Stimulated activated CD8-positive, alpha-beta memory T cell treated with anti-CD3 and anti-CD28 coated beads, Interleukin-15, amount 100 ng/mL, for 48 hours (primary cell): ENCODE measurements at regions not wholly inside any gene's neighbourhood (a gene's known extent, or its start where the extent isn't known, plus 50 kb on each side); places are given as distances from the start of the nearest gene placed in this dataset.

Source experiments
- DNase-seq, 2 donors: peaks; one replicate each; pipeline ENCODE4 v3.0.0-alpha.2; 2020; ENCODE audit warnings: low read depth in 2 of 2

- no peak for DNase-seq
Observed at GRCh38 chr13:34114581-34114980, 296.6 kb downstream of the RFC3 start.

- no peak for DNase-seq
Observed at GRCh38 chr13:34116651-34117050, 298.7 kb downstream of the RFC3 start.

GRCh38 chr13:34124666-34125306, 306.8 kb downstream of the RFC3 start:
- DNase-seq = no peak

- DNase-seq = no peak
Observed at GRCh38 chr13:34127523-34127922, 309.6 kb downstream of the RFC3 start.

GRCh38 chr13:34128661-34129060, 310.7 kb downstream of the RFC3 start:
- DNase-seq = no peak

- DNase-seq = no peak
Observed at GRCh38 chr13:34129436-34129835, 311.5 kb downstream of the RFC3 start.

GRCh38 chr13:34137200-34137599, 319.3 kb downstream of the RFC3 start:
- no peak for DNase-seq

GRCh38 chr13:34139660-34140227, 321.8 kb downstream of the RFC3 start:
- no peak for DNase-seq

GRCh38 chr13:34143637-34144036, 325.7 kb downstream of the RFC3 start:
- DNase-seq = no peak

- no peak for DNase-seq
Observed at GRCh38 chr13:34144142-34144541, 326.2 kb downstream of the RFC3 start.

GRCh38 chr13:34145061-34145460, 327.1 kb downstream of the RFC3 start:
- no peak for DNase-seq

GRCh38 chr13:34148359-34148758, 330.4 kb downstream of the RFC3 start:
- no peak for DNase-seq

- no peak for DNase-seq
Observed at GRCh38 chr13:34151885-34152284, 333.9 kb downstream of the RFC3 start.

GRCh38 chr13:34152409-34152808, 334.5 kb downstream of the RFC3 start:
- no peak for DNase-seq

GRCh38 chr13:34152996-34153395, 335.0 kb downstream of the RFC3 start:
- DNase-seq = no peak

- DNase-seq = no peak
Observed at GRCh38 chr13:34153428-34154180, 335.7 kb downstream of the RFC3 start.

- no peak for DNase-seq
Observed at GRCh38 chr13:34155931-34156607, 338.1 kb downstream of the RFC3 start.

GRCh38 chr13:34156841-34157365, 339.0 kb downstream of the RFC3 start:
- peak; percentile 40 to 61 for DNase-seq

- DNase-seq = no peak
Observed at GRCh38 chr13:34159946-34160345, 342.0 kb downstream of the RFC3 start.

GRCh38 chr13:34161931-34162543, 344.1 kb downstream of the RFC3 start:
- no peak for DNase-seq

GRCh38 chr13:34162544-34162933, 344.6 kb downstream of the RFC3 start:
- DNase-seq = no peak

- no peak for DNase-seq
Observed at GRCh38 chr13:34164582-34164981, 346.6 kb downstream of the RFC3 start.
